HEK293T (cell line): ENCODE measurements at regions not wholly inside any gene's neighbourhood (a gene's known extent, or its start where the extent isn't known, plus 50 kb on each side); places are given as distances from the start of the nearest gene placed in this dataset.

Experiments
- CTCF ChIA-PET: fragments of 350-600 bp; formaldehyde crosslinking; extraction: SDS; loops from one replicate; lab custom pipeline; 2021; ENCODE audit warnings: antibody characterized with exemption, inconsistent platforms; lab: Yijun Ruan, JAX
- POLR2A ChIA-PET: fragments of 350-600 bp; formaldehyde crosslinking; extraction: SDS; loops from one replicate; lab custom pipeline; 2020; ENCODE audit warnings: antibody characterized with exemption, inconsistent platforms; lab: Yijun Ruan, JAX
- DNase-seq: peaks from one replicate; pipeline ENCODE4 v3.0.0; 2012; ENCODE audit warnings: mixed read lengths; ENCODE audit errors: extremely low spot score
- ARNT ChIP-seq: fragments of 450-650 bp; IDR thresholded peaks from 2 replicates; pipeline ENCODE4 v1.6.1; 2017; ENCODE audit warnings: mild to moderate bottlenecking
- BHLHE40 ChIP-seq: fragments of 450-650 bp; IDR thresholded peaks from 2 replicates; pipeline ENCODE4 v1.6.1; 2016; ENCODE audit warnings: mild to moderate bottlenecking, moderate library complexity, borderline replicate concordance
- CTBP1 ChIP-seq: fragments of 450-650 bp; IDR thresholded peaks from 2 replicates; pipeline ENCODE4 v1.6.1; 2016; ENCODE audit warnings: borderline replicate concordance
- ELF4 ChIP-seq: fragments of 450-650 bp; IDR thresholded peaks from 2 replicates; pipeline ENCODE4 v1.6.1; 2017; ENCODE audit warnings: antibody characterized with exemption
- FOXA1 ChIP-seq: fragments of 450-650 bp; IDR thresholded peaks from 2 replicates; pipeline ENCODE4 v1.6.1; 2016; ENCODE audit warnings: mild to moderate bottlenecking
- FOXK2 ChIP-seq: fragments of 450-650 bp; IDR thresholded peaks from 2 replicates; pipeline ENCODE4 v1.6.1; 2016; ENCODE audit warnings: mild to moderate bottlenecking
- FOXM1 ChIP-seq: fragments of 450-650 bp; IDR thresholded peaks from 2 replicates; pipeline ENCODE4 v1.6.1; 2017; ENCODE audit warnings: mild to moderate bottlenecking, borderline replicate concordance
- HDGF ChIP-seq: fragments of 450-650 bp; IDR thresholded peaks from 2 replicates; pipeline ENCODE4 v1.6.1; 2017; ENCODE audit warnings: antibody characterized with exemption, borderline replicate concordance
- L3MBTL2 ChIP-seq: fragments of 450-650 bp; conservative IDR thresholded peaks from 2 replicates; pipeline ENCODE4 v1.6.1; 2016; ENCODE audit warnings: mild to moderate bottlenecking
- LEF1 ChIP-seq: fragments of 450-650 bp; IDR thresholded peaks from 2 replicates; pipeline ENCODE4 v1.6.1; 2017; ENCODE audit warnings: mild to moderate bottlenecking, borderline replicate concordance
- NFRKB ChIP-seq: fragments of 450-650 bp; IDR thresholded peaks from 2 replicates; pipeline ENCODE4 v1.6.1; 2016; ENCODE audit warnings: mild to moderate bottlenecking, moderate library complexity
- SP1 ChIP-seq: fragments of 450-650 bp; IDR thresholded peaks from 2 replicates; pipeline ENCODE4 v1.6.1; 2017
- SUZ12 ChIP-seq: fragments of 450-650 bp; IDR thresholded peaks from 2 replicates; pipeline ENCODE4 v1.6.1; 2016; ENCODE audit warnings: mild to moderate bottlenecking
- TARDBP ChIP-seq: fragments of 450-650 bp; IDR thresholded peaks from 2 replicates; pipeline ENCODE4 v1.6.1; 2016
- ZNF384 ChIP-seq: fragments of 450-650 bp; IDR thresholded peaks from 2 replicates; pipeline ENCODE4 v1.6.1; 2016
- TF ChIP-seq, protein P1 (sequence below): fragments of 450-650 bp; IDR thresholded peaks from 2 replicates; pipeline ENCODE4 v1.6.1; 2016

- POLR2A ChIA-PET = no interaction called here
Measured at GRCh38 chr4:156472624-156473023, 499.0 kb downstream of the PDGFC start.

DNA sequence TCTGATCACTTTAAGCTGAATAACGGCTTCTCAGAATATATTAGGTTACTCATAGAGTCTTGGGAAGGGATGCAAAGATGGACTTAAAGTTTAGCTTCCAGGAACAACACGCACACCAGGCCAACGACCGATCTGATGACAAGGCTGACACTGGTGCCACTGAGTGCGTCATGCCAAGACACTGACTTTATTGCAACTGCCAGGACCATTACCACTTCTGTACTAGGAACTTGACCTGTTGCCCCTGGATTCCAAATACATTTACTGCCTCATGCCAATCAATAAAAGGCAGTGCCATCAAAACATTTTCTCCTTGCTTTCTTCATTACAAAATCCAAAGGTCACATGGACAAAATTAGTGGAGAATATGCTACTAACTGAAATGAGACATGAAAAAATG lies 505.9 kb upstream of the CTSO start:
- DNase-seq = no peak
- ChIA-PET CTCF (interaction anchor here (0.6 kb wide), 1 partner anchor 338 kb away, joined by 3 read pairs; no protein-coding TSS in a partner anchor), POLR2A (no interaction called here)
- TF ChIP-seq ARNT = no peak
- no peak for TF ChIP-seq FOXA1
- TF ChIP-seq FOXM1 = no peak
- no peak for TF ChIP-seq ELF4

More at GRCh38 chr4:156472624-156473023, 499.0 kb downstream of the PDGFC start:
- CTCF ChIA-PET = no interaction called here
- TF ChIP-seq LEF1 (no peak), BHLHE40 (no peak), HDGF (no peak)
- no peak for DNase-seq

DNA sequence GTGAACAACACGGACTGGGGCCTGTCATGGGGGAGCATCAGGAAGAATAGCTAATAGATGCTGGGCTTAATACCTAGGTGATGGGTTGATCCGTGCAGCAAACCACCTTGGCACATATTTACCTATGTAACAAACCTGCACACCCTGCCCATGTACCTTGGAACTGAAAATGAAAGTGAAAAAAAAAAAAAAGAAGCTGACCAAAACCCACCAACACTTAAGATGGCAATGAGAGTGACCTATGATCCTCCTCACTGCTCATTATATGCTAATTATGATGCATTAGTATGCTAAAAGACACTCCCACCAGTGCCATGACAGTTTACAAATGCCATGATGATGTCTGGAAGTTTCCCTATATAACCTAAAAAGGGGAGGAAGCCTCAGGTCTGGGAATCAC lies 503.2 kb upstream of the CTSO start:
- POLR2A ChIA-PET = no interaction called here
- TF ChIP-seq NFRKB = no peak
- no peak for TF ChIP-seq ELF4
- TF ChIP-seq FOXM1 = no peak
- TF ChIP-seq SUZ12 = no peak
- no peak for TF ChIP-seq ARNT
- no peak for TF ChIP-seq L3MBTL2
- no peak for TF ChIP-seq FOXK2
- no peak for TF ChIP-seq CTBP1
- no peak for TF ChIP-seq FOXA1
- no peak for TF ChIP-seq BHLHE40
- no peak for TF ChIP-seq ZNF384
- no peak for TF ChIP-seq LEF1
- TF ChIP-seq HDGF = no peak
- TF ChIP-seq, protein P1, sequence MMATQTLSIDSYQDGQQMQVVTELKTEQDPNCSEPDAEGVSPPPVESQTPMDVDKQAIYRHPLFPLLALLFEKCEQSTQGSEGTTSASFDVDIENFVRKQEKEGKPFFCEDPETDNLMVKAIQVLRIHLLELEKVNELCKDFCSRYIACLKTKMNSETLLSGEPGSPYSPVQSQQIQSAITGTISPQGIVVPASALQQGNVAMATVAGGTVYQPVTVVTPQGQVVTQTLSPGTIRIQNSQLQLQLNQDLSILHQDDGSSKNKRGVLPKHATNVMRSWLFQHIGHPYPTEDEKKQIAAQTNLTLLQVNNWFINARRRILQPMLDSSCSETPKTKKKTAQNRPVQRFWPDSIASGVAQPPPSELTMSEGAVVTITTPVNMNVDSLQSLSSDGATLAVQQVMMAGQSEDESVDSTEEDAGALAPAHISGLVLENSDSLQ = no peak
- TF ChIP-seq SP1 = no peak
- no peak for TF ChIP-seq TARDBP
- no peak for DNase-seq
- CTCF ChIA-PET = no interaction called here

DNA sequence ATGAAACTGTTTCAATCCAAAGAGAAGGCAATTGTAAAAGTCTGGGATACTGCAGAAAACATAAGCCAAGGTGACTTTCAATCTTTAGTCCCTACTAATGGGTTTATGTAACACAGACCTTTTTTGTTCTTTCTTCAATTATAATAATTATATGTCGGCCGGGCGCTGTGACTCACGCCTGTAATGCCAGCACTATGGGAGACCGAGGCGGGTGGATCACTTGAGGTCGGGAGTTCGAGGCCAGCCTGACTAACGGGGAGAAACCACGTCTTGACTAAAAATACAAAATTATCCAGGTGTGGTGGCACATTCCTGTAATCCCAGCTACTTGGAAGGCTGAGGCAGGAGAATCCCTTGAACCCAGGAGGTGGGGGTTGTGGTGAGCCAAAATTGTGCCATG lies 489.8 kb upstream of the CTSO start:
- ChIA-PET POLR2A (no interaction called here), CTCF (no interaction called here)
- DNase-seq = no peak
- TF ChIP-seq FOXM1 = no peak
- no peak for TF ChIP-seq ZNF384
- no peak for TF ChIP-seq TARDBP
- TF ChIP-seq SUZ12 = no peak
- no peak for TF ChIP-seq FOXK2
- no peak for TF ChIP-seq SP1
- TF ChIP-seq HDGF = no peak
- no peak for TF ChIP-seq ARNT
- no peak for TF ChIP-seq NFRKB
- TF ChIP-seq LEF1 = no peak
- no peak for TF ChIP-seq CTBP1
- no peak for TF ChIP-seq FOXA1
- TF ChIP-seq, protein P1 = no peak
- TF ChIP-seq BHLHE40 = no peak
- no peak for TF ChIP-seq ELF4
- TF ChIP-seq L3MBTL2 = no peak

- POLR2A ChIA-PET = no interaction called here
- no peak for TF ChIP-seq LEF1
- TF ChIP-seq BHLHE40 = no peak
- TF ChIP-seq HDGF = no peak
- no peak for DNase-seq
- CTCF ChIA-PET = no interaction called here
Measured at GRCh38 chr4:156442912-156443311, 489.2 kb upstream of the CTSO start.

DNA sequence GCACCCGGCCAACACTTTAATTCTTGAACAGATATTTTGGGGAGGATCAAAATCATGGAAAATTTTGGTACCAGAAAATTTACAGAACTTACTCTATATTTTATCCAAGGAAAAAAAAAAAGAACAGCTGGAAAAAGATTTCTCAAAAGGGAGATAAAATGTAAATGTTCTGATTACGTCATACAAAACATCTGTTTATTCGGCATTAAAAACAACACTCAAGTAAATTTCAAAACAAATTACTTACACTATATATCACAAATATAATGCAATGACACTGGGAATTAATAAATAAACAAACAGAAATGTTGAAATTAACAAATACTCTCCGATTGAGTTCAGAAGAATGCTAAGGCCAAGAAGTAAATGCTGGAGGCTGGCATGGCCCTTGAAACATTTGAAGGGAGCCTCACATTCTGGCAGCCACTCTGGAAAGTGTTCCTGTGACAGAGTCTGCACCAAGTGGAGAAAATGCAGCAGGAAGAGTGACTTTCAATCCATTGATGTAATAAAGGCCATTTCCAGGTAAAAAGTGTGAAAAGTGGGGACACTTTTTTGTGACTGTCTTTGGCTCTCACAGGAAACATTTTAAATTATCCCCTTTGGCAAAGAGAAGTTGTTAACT lies 486.0 kb upstream of the CTSO start:
- ChIA-PET POLR2A (no interaction called here), CTCF (no interaction called here)
- DNase-seq = no peak
- TF ChIP-seq LEF1 (no peak), CTBP1 (no peak), ZNF384 (no peak), BHLHE40 (no peak), HDGF (no peak), NFRKB (no peak), ARNT (no peak), FOXK2 (no peak), FOXA1 (no peak), TARDBP (no peak)
- TF ChIP-seq, protein P1 = no peak

DNA sequence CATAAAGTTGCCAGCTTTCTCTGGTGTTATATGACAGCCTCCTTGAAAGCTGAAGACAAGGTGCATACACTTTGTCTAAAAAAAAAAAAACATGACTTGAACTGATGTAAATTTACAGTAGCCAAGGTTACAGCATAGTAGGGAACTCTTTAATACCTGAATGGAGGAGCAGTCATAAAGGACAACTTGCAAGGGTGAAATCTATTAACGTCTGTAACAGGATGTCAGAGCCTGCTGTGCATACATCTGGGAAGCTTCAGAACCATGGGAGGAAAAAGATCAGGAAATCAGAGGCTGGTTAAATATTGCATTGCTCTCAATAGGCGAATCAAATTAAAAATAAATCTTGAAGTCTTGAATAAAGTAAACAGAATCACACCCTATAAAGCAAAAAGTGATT lies 484.0 kb upstream of the CTSO start:
- ChIA-PET POLR2A (no interaction called here), CTCF (interaction anchor here (0.6 kb wide), 2 partner anchors 127 to 1504 kb away, joined by 3 read pairs; no protein-coding TSS in a partner anchor)
- TF ChIP-seq, protein P1 = no peak
- TF ChIP-seq FOXA1 (no peak), HDGF (no peak), SP1 (no peak), LEF1 (no peak), ZNF384 (no peak), SUZ12 (no peak), BHLHE40 (no peak), TARDBP (no peak), CTBP1 (no peak), ARNT (no peak), L3MBTL2 (no peak), NFRKB (no peak), FOXM1 (no peak), ELF4 (no peak), FOXK2 (no peak)
- no peak for DNase-seq
